Nephron progenitor cell (in vitro differentiated cells): ENCODE measurements at regions not wholly inside any gene's neighbourhood (a gene's known extent, or its start where the extent isn't known, plus 50 kb on each side); places are given as distances from the start of the nearest gene placed in this dataset.

Experiments
- DNase-seq: peaks from one replicate; pipeline ENCODE4 v3.0.0; 2021
- H3K27ac Mint-ChIP-seq: 2 replicates; pipeline ENCODE4 v1.8.0; 2021; ENCODE audit warnings: mild to moderate bottlenecking, moderate library complexity, mixed read lengths
- H3K27me3 Mint-ChIP-seq: 2 replicates; pipeline ENCODE4 v1.8.0; 2021; ENCODE audit warnings: mild to moderate bottlenecking, low read depth, mixed read lengths; ENCODE audit not compliant: poor library complexity
- H3K36me3 Mint-ChIP-seq: 2 replicates; pipeline ENCODE4 v1.8.0; 2021; ENCODE audit warnings: low read depth, mixed read lengths
- H3K4me1 Mint-ChIP-seq: 2 replicates; pipeline ENCODE4 v1.8.0; 2021; ENCODE audit warnings: mixed read lengths
- H3K4me3 Mint-ChIP-seq: 2 replicates; pipeline ENCODE4 v1.8.0; 2021; ENCODE audit warnings: mild to moderate bottlenecking, moderate library complexity, mixed read lengths
- H3K9me3 Mint-ChIP-seq: 2 replicates; pipeline ENCODE4 v1.8.0; 2021; ENCODE audit warnings: mild to moderate bottlenecking, moderate library complexity, mixed read lengths
- TF ChIP-seq, protein P1 (sequence below): fragments of 200-600 bp; sonication (generic); IDR thresholded peaks from 2 replicates; pipeline ENCODE4 v1.5.0; 2021; ENCODE audit warnings: antibody characterized with exemption

DNA sequence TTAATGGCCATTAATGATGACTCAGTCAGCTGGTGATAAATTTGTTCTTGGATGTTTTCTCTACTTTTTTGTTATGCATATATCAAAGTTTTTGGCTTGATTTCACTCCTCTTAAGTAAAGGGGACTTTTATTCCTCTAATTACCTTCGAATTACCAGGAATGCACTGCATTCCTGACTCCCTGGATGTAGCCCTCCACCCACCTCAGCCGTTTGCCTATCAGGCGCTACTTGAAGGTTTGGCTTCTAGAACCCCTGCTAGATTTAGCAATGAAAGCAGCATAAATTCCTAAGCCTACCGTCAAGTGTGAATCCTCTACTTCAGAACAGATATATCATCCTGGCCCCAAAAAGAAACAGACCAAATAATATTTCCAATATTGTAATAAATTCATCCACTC lies 387.8 kb upstream of the ADGRL2 start:
- peaks cover 29% of the 10 kb centered on the region for H3K4me1 Mint-ChIP-seq
- no peak overlapping the region for H3K4me3 Mint-ChIP-seq
- DNase-seq = no peak
- H3K9me3 Mint-ChIP-seq = no peaks in the 10 kb centered on the region
- TF ChIP-seq, protein P1, sequence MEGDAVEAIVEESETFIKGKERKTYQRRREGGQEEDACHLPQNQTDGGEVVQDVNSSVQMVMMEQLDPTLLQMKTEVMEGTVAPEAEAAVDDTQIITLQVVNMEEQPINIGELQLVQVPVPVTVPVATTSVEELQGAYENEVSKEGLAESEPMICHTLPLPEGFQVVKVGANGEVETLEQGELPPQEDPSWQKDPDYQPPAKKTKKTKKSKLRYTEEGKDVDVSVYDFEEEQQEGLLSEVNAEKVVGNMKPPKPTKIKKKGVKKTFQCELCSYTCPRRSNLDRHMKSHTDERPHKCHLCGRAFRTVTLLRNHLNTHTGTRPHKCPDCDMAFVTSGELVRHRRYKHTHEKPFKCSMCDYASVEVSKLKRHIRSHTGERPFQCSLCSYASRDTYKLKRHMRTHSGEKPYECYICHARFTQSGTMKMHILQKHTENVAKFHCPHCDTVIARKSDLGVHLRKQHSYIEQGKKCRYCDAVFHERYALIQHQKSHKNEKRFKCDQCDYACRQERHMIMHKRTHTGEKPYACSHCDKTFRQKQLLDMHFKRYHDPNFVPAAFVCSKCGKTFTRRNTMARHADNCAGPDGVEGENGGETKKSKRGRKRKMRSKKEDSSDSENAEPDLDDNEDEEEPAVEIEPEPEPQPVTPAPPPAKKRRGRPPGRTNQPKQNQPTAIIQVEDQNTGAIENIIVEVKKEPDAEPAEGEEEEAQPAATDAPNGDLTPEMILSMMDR = no peak
- no peaks in the 10 kb centered on the region for H3K36me3 Mint-ChIP-seq
- H3K27me3 Mint-ChIP-seq = peaks cover 3% of the 10 kb centered on the region
- H3K27ac Mint-ChIP-seq = no peak overlapping the region

GRCh38 chr1:81410941-81411340 lies 389.8 kb upstream of the ADGRL2 start:
- Mint-ChIP-seq H3K9me3 (no peaks in the 10 kb centered on the region), H3K27me3 (peaks cover 3% of the 10 kb centered on the region), H3K4me3 (no peak overlapping the region), H3K36me3 (no peaks in the 10 kb centered on the region), H3K27ac (no peak overlapping the region), H3K4me1 (peaks cover 43% of the 10 kb centered on the region)
- TF ChIP-seq, protein P1 = no peak
- no peak for DNase-seq

- DNase-seq = no peak
- H3K9me3 Mint-ChIP-seq = no peaks in the 10 kb centered on the region
- TF ChIP-seq, protein P1 = no peak
- H3K27ac Mint-ChIP-seq = no peak overlapping the region
- no peak overlapping the region for H3K4me3 Mint-ChIP-seq
- peaks cover 43% of the 10 kb centered on the region for H3K4me1 Mint-ChIP-seq
- no peaks in the 10 kb centered on the region for H3K36me3 Mint-ChIP-seq
- H3K27me3 Mint-ChIP-seq = peaks cover 3% of the 10 kb centered on the region
Observed at GRCh38 chr1:81410351-81410750, 390.4 kb upstream of the ADGRL2 start.

DNA sequence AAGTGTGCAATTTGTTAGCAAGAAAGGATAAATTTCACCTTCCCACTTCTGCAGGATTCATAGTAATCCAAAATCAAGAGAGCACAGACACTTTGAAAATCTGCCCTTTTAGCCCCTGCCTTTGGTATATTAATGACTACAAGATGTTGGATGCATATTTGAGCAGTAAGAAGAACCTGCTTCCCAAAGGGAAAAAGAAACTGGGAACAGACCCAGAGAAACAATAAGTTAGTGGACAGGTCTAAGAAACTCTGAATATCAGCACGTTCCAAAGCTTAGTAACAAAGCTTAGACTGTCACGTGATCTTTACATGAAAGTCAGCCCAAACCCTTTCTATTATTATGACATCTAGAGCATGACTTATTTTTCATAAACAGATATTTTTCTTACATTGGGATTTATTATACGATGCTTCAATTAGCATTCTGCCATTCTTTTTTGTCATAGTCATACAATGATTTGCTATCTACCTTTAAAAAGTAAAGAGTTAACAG lies 390.9 kb upstream of the ADGRL2 start:
- no peak for DNase-seq
- Mint-ChIP-seq H3K27ac (no peak overlapping the region), H3K9me3 (no peaks in the 10 kb centered on the region), H3K36me3 (no peaks in the 10 kb centered on the region), H3K4me1 (peaks cover 40% of the 10 kb centered on the region), H3K27me3 (peaks cover 3% of the 10 kb centered on the region), H3K4me3 (no peak overlapping the region)
- TF ChIP-seq, protein P1 = no peak

DNA sequence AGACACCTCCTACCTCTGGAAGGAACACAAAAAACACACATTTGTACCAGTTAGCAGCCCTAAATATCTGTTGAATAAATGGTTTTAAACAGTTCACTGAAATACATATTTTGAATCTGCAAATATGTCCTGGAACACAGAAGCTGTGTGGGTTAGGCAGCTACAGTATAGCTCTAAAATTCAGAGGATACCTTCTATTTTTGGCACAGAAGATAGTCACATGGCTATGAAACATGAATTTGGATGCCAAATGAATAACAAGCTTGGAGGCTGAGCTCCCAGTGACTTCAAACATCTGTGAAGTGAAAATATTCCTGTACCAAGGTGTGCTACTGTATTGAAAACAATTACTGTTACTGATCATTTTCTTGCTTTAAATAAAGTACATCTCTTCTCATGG lies 391.5 kb upstream of the ADGRL2 start:
- no peaks in the 10 kb centered on the region for H3K9me3 Mint-ChIP-seq
- no peak overlapping the region for H3K27ac Mint-ChIP-seq
- H3K4me3 Mint-ChIP-seq = no peak overlapping the region
- H3K27me3 Mint-ChIP-seq = peaks cover 3% of the 10 kb centered on the region
- DNase-seq = no peak
- TF ChIP-seq, protein P1 = no peak
- peaks cover 35% of the 10 kb centered on the region for H3K4me1 Mint-ChIP-seq
- no peaks in the 10 kb centered on the region for H3K36me3 Mint-ChIP-seq

DNA sequence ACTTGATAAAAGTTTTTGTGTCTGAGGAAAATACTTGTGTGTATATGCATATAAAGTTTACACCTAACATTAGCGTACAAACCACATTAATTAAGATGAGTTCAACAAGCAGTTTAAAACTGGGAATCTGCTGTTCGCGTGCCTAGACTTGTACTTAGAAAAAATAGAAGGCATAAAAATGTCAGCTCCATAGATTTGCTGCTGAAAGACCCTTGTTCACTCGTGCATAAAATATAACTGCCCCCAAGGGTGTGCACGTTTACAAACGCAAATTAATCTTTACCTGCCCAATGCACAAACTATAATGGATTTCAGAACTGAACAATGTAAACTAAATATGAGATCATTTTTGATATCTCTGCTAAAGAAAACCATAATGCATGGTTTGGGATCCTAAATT lies 392.3 kb upstream of the ADGRL2 start:
- no peak for DNase-seq
- Mint-ChIP-seq H3K4me1 (peaks cover 26% of the 10 kb centered on the region), H3K9me3 (no peaks in the 10 kb centered on the region), H3K4me3 (no peak overlapping the region), H3K27me3 (peaks cover 3% of the 10 kb centered on the region), H3K36me3 (no peaks in the 10 kb centered on the region), H3K27ac (no peak overlapping the region)
- TF ChIP-seq, protein P1 = no peak
